BJ (cell line): ENCODE measurements at regions not wholly inside any gene's neighbourhood (a gene's known extent, or its start where the extent isn't known, plus 50 kb on each side); places are given as distances from the start of the nearest gene placed in this dataset.

Source experiments
- CTCF ChIA-PET: fragments of 350-600 bp; formaldehyde crosslinking; extraction: SDS; loops from one replicate; lab custom pipeline; 2021; ENCODE audit warnings: antibody characterized with exemption, inconsistent platforms; lab: Yijun Ruan, JAX
- POLR2A ChIA-PET: fragments of 300-600 bp; sonication (Branson Sonifier 250); formaldehyde crosslinking; extraction: SDS; loops from one replicate; lab custom pipeline; 2021; ENCODE audit warnings: antibody characterized with exemption; lab: Charles Lee
- DNase-seq: peaks from one replicate; pipeline ENCODE4 v3.0.0-alpha.2; 2011; ENCODE audit warnings: low read depth
- H3K27me3 ChIP-seq: 2 replicates; pipeline ENCODE4 v1.6.0; 2011; ENCODE audit warnings: low read length; ENCODE audit not compliant: control insufficient read depth, insufficient read depth
- H3K36me3 ChIP-seq: 2 replicates; pipeline ENCODE4 v1.5.1; 2011; ENCODE audit warnings: low read length; ENCODE audit not compliant: control insufficient read depth, insufficient read depth
- H3K4me3 ChIP-seq: 2 replicates; pipeline ENCODE4 v1.5.1; 2011; ENCODE audit warnings: low read depth, mild to moderate bottlenecking, control low read depth, low read length
- CTCF ChIP-seq: IDR thresholded peaks from 2 replicates; pipeline ENCODE4 v1.5.1; 2011; ENCODE audit warnings: low read depth, mild to moderate bottlenecking, control low read depth, inconsistent platforms, low read length, moderate library complexity; ENCODE audit not compliant: insufficient read depth

- Histone ChIP-seq H3K27me3 (no peaks in the 10 kb centered on the region), H3K36me3 (no peaks in the 10 kb centered on the region), H3K4me3 (no peak overlapping the region)
- DNase-seq: no peak
- CTCF ChIA-PET: no interaction called here
- POLR2A ChIA-PET: no interaction called here
- TF ChIP-seq CTCF: no peak
Observed at GRCh38 chrX:150282953-150283352, 80.2 kb upstream of the MAMLD1 start.

- no peak for TF ChIP-seq CTCF
- Histone ChIP-seq H3K36me3 (no peaks in the 10 kb centered on the region), H3K27me3 (no peaks in the 10 kb centered on the region), H3K4me3 (no peak overlapping the region)
- ChIA-PET POLR2A (no interaction called here), CTCF (no interaction called here)
- DNase-seq: no peak
Observed at GRCh38 chrX:150291014-150291413, 72.1 kb upstream of the MAMLD1 start.

- no peak for TF ChIP-seq CTCF
- POLR2A ChIA-PET: no interaction called here
- no peaks in the 10 kb centered on the region for H3K27me3 ChIP-seq
- H3K4me3 ChIP-seq: no peak overlapping the region
- CTCF ChIA-PET: no interaction called here
- H3K36me3 ChIP-seq: no peaks in the 10 kb centered on the region
- DNase-seq: no peak
Observed at GRCh38 chrX:150293311-150294013, 69.7 kb upstream of the MAMLD1 start.

- ChIA-PET POLR2A (no interaction called here), CTCF (no interaction called here)
- no peaks in the 10 kb centered on the region for H3K27me3 ChIP-seq
- TF ChIP-seq CTCF: no peak
- no peak for DNase-seq
- no peak overlapping the region for H3K4me3 ChIP-seq
- H3K36me3 ChIP-seq: no peaks in the 10 kb centered on the region
Observed at GRCh38 chrX:150298841-150299551, 64.1 kb upstream of the MAMLD1 start.

GRCh38 chrX:150299579-150299978 is 63.5 kb upstream of the MAMLD1 start:
- ChIA-PET POLR2A (no interaction called here), CTCF (no interaction called here)
- H3K36me3 ChIP-seq: no peaks in the 10 kb centered on the region
- H3K4me3 ChIP-seq: no peak overlapping the region
- DNase-seq: no peak
- TF ChIP-seq CTCF: no peak
- H3K27me3 ChIP-seq: no peaks in the 10 kb centered on the region
